GM19463 (cell line): ENCODE measurements at regions not wholly inside any gene's neighbourhood (a gene's known extent, or its start where the extent isn't known, plus 50 kb on each side); places are given as distances from the start of the nearest gene placed in this dataset.

Source experiments
- ATAC-seq: cut with Tn5 transposase; IDR thresholded peaks from one replicate; pipeline ENCODE4 v1.9.1; 2021; ENCODE audit warnings: mild to moderate bottlenecking, moderate library complexity; ENCODE audit not compliant: unreplicated experiment

DNA sequence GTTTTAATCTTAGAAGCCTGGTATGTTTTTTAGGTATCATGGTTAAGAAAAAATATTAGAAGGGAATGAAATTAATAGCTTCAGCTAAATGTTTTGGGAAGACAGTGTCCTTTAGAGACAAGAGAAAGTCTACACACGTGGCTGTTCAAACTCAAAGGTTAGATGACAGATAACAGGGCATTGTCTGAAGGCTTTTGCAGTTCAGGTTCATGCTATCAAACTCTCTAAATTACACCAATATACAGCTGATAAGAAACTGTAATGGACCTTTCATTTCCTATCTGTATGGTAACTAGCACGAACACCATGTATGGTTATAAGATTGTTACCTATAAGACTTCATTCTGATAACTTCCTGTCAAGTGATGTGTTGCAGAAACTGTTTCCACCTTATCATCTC is 240.6 kb upstream of the MEF2C start:
- no peak for ATAC-seq

- ATAC-seq, result no peak
Observed at GRCh38 chr5:89120719-89121118, 237.7 kb upstream of the MEF2C start.

DNA sequence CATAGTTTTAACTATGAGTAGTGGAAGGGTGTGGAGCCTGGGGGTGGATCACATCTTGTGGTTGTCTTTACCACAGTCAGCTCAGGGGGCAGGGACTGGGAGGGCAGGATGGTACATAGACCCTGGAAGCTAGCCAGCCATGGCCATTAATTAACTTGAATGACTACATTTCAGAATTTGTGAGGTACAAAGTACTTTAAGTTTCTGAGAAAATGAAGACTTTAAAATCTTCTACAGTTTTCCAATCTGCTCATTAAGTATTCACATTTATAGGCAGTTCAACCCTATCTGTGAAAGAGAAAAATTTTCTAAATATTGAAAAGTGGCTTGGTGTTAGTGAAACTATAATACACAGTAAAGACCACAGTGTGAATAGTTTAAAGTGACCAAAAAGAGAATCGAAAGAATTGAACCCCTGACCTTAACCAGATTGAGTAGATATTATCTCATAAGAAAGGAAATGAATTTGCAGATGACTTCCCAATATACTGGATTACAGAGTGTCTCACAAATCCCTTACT is 234.2 kb upstream of the MEF2C start:
- ATAC-seq, result peak; percentile 94

GRCh38 chr5:89110916-89111646 is 228.1 kb upstream of the MEF2C start:
- ATAC-seq, result no peak

- no peak for ATAC-seq
Observed at GRCh38 chr5:89106480-89106879, 223.5 kb upstream of the MEF2C start.

GRCh38 chr5:89105836-89106235 is 222.9 kb upstream of the MEF2C start:
- ATAC-seq, result no peak

DNA sequence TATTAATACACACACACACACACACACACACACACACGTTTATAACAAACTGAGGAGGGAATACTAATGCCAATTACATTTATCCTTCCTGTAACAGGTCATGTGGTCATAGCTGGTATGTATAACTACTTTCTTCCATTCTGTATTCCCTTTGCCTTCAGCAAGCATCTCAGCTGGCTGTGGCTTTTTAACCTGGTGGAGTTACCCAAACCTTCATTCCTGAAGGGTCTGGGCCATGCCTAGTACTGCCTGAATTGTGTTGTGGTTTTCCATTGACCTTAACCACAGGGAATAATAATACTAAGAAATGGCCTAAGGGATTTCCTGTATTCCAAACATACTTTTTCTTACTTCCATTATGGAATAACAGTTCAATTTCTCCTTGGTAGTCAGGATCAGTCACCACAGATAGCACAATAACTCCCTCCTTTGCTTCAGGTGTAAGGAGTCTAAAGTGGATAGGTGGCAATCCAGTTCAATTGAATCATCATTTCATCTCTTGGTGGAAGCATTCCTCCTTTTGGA is 222.2 kb upstream of the MEF2C start:
- no peak for ATAC-seq

- no peak for ATAC-seq
Observed at GRCh38 chr5:89098199-89098756, 215.3 kb upstream of the MEF2C start.

DNA sequence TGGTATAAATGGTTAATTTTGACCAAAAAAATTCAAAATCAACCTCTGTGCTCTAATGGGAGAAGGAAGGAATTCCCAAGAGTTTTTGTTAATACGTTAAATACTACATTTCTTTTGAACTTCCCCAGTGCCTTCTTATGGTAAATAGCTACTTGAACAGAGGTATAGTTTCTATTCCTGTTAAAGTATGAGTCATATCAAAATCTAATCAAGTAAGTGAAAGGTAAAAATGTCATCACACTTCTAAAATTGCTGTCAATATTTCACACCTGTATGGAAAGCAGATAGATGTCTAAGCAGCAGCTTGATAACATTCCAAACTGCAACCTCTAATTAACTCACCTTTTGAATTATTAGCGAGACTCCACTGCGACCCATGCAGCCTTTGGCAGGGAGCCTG is 214.1 kb upstream of the MEF2C start:
- peak; percentile 88 for ATAC-seq

- no peak for ATAC-seq
Observed at GRCh38 chr5:89095341-89095740, 212.4 kb upstream of the MEF2C start.

DNA sequence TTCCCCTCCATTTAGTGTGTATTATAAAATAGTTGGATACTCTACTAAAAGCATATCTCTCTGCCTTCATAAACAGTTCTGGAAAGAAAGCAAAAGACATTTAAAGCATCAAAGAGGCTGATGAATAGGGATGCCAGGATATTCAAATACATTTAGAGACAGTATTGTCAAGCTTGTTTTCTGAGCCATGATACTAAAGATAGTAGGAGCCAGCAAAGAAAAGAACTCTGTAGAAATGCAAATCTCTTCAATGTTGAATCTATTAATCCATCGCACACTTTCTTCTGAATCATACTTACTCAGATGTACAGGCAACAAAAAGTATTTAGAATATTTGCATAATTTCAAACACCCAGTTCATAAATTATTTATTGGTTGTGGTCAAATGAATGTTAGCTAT is 207.1 kb upstream of the MEF2C start:
- ATAC-seq, result no peak

- ATAC-seq, result no peak
Observed at GRCh38 chr5:89087551-89088318, 204.8 kb upstream of the MEF2C start.

GRCh38 chr5:89087128-89087527 is 204.1 kb upstream of the MEF2C start:
- ATAC-seq, result no peak

GRCh38 chr5:89086390-89087086 is 203.6 kb upstream of the MEF2C start:
- no peak for ATAC-seq

- no peak for ATAC-seq
Observed at GRCh38 chr5:89083791-89084190, 200.8 kb upstream of the MEF2C start.

GRCh38 chr5:89081360-89081759 is 198.4 kb upstream of the MEF2C start:
- ATAC-seq, result peak; percentile 78

- ATAC-seq, result no peak
Observed at GRCh38 chr5:89080467-89081116, 197.6 kb upstream of the MEF2C start.

DNA sequence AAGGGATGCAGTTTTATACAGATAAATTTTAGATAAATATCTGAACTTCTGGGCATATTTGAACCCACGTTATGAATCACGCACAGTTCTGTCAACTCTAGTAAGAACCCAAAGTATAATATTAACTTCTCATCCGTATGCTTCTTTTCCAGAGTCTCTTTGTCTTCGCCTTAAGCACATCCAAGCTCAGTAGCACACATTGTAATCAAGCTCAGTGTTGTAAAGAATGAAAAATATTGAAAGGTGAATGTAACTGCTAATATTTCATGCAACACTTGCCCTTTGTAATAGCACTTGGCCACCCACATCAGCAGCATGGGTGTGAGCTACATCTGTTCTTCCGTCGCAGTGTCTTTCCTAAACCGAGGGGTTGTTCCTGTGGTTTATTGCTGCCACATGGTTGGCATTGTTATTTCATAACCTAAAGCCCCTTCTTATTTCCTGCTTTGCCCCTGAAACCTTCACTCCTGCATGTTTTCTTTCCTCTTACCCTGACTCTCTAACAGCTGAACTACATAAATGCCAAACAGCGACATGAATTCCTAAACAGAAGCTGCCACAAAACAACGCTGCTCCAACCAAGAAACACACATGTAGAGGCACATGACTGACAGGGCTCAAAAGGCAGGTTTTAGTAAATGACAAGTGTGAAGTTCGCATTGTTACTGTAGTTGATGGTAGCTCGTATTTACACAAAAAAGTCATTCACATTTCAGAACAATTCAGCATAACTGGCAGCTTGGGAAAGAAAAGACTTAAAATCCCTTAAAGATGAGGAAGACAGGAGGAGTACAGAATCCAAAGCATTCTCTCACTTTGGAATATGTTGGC is 190.1 kb upstream of the MEF2C start:
- no peak for ATAC-seq

- peak; percentile 55 for ATAC-seq
Observed at GRCh38 chr5:89071941-89072331, 189.0 kb upstream of the MEF2C start.
